GM23338 (cell line): ENCODE measurements at regions not wholly inside any gene's neighbourhood (a gene's known extent, or its start where the extent isn't known, plus 50 kb on each side); places are given as distances from the start of the nearest gene placed in this dataset.

Source experiments
- ATAC-seq: fragments of 200-7000 bp; cut with Tn5 transposase; 3 replicates; pipeline ENCODE4 v1.9.1; 2020
- DNase-seq: peaks from one replicate; pipeline ENCODE4 v3.0.0-alpha.2; 2015; ENCODE audit warnings: low spot score
- H2AFZ ChIP-seq: fragments of 200-600 bp; sonication (generic); 2 replicates; pipeline ENCODE4 v1.8.0; 2016; ENCODE audit warnings: antibody characterized with exemption, mild to moderate bottlenecking, moderate library complexity
- H3F3A ChIP-seq: fragments of 200-600 bp; sonication (generic); replicated peaks from 2 replicates; pipeline ENCODE4 v1.8.0; 2017; ENCODE audit warnings: antibody characterized with exemption, mixed run types, low read depth
- H3K27ac ChIP-seq: fragments of 200-600 bp; sonication (generic); 2 replicates; pipeline ENCODE4 v1.6.1; 2016; ENCODE audit warnings: low read depth
- H3K27me3 ChIP-seq: fragments of 200-600 bp; sonication (generic); 2 replicates; pipeline ENCODE4 v1.8.0; 2016; ENCODE audit warnings: mild to moderate bottlenecking, mixed run types, moderate library complexity; ENCODE audit not compliant: insufficient read depth
- H3K36me3 ChIP-seq: fragments of 200-600 bp; sonication (generic); 2 replicates; pipeline ENCODE4 v1.8.0; 2016; ENCODE audit warnings: mild to moderate bottlenecking; ENCODE audit not compliant: insufficient read depth
- H3K4me1 ChIP-seq: fragments of 200-600 bp; sonication (generic); 2 replicates; pipeline ENCODE4 v1.8.0; 2016; ENCODE audit warnings: mild to moderate bottlenecking, moderate library complexity; ENCODE audit not compliant: insufficient read depth
- H3K4me2 ChIP-seq: fragments of 200-600 bp; sonication (generic); 2 replicates; pipeline ENCODE4 v1.7.1; 2017; ENCODE audit warnings: mixed run types
- H3K4me3 ChIP-seq: fragments of 200-600 bp; sonication (generic); 2 replicates; pipeline ENCODE4 v1.6.1; 2016; ENCODE audit warnings: mixed run types
- H3K79me2 ChIP-seq: fragments of 200-600 bp; sonication (generic); replicated peaks from 2 replicates; pipeline ENCODE4 v1.8.0; 2017; ENCODE audit warnings: mild to moderate bottlenecking; ENCODE audit not compliant: insufficient read depth
- H3K9me2 ChIP-seq: fragments of 200-600 bp; sonication (generic); 2 replicates; pipeline ENCODE4 v1.8.0; 2017; ENCODE audit not compliant: insufficient read depth
- H4K20me1 ChIP-seq: fragments of 200-600 bp; sonication (generic); replicated peaks from 2 replicates; pipeline ENCODE4 v1.8.0; 2017; ENCODE audit warnings: mild to moderate bottlenecking; ENCODE audit not compliant: insufficient read depth
- H3K27ac Mint-ChIP-seq: 2 replicates; pipeline ENCODE4 v1.8.0; 2020; ENCODE audit warnings: inconsistent platforms, mild to moderate bottlenecking, moderate library complexity, mixed read lengths
- H3K27me3 Mint-ChIP-seq: 3 replicates; pipeline ENCODE4 v1.8.0; 2022; ENCODE audit warnings: low read depth, mild to moderate bottlenecking, moderate library complexity, mixed read lengths, inconsistent platforms; ENCODE audit not compliant: insufficient read depth, poor library complexity
- H3K36me3 Mint-ChIP-seq: 3 replicates; pipeline ENCODE4 v1.8.0; 2021; ENCODE audit warnings: low read depth, mild to moderate bottlenecking, inconsistent platforms, moderate library complexity, mixed read lengths
- H3K4me1 Mint-ChIP-seq: 3 replicates; pipeline ENCODE4 v1.8.0; 2020; ENCODE audit warnings: mild to moderate bottlenecking, inconsistent platforms, mixed read lengths
- H3K4me3 Mint-ChIP-seq: 3 replicates; pipeline ENCODE4 v1.8.0; 2021; ENCODE audit warnings: moderate library complexity, mild to moderate bottlenecking, inconsistent platforms, mixed read lengths
- H3K9me3 Mint-ChIP-seq: 3 replicates; pipeline ENCODE4 v1.8.0; 2020; ENCODE audit warnings: moderate library complexity, mild to moderate bottlenecking, inconsistent platforms, mixed read lengths
- ETS1 ChIP-seq: IDR thresholded peaks from 2 replicates; pipeline ENCODE4 v1.6.1; 2016; ENCODE audit warnings: antibody characterized with exemption
- EZH2 ChIP-seq: fragments of 200-600 bp; sonication (generic); IDR thresholded peaks from one replicate; pipeline ENCODE4 v1.8.0; 2017; ENCODE audit warnings: antibody characterized with exemption, mild to moderate bottlenecking, low read depth; ENCODE audit not compliant: unreplicated experiment
- EZH2phosphoT487 ChIP-seq: fragments of 200-600 bp; sonication (generic); IDR thresholded peaks from one replicate; pipeline ENCODE4 v1.8.1; 2018; ENCODE audit warnings: antibody characterized with exemption; ENCODE audit not compliant: unreplicated experiment
- JUNB ChIP-seq: IDR thresholded peaks from one replicate; pipeline ENCODE4 v1.6.1; 2016; ENCODE audit warnings: antibody characterized with exemption; ENCODE audit not compliant: unreplicated experiment
- NANOG ChIP-seq: IDR thresholded peaks from 2 replicates; pipeline ENCODE4 v1.6.1; 2016; ENCODE audit warnings: antibody characterized with exemption, borderline replicate concordance
- POLR2AphosphoS5 ChIP-seq: IDR thresholded peaks from 2 replicates; pipeline ENCODE4 v1.6.1; 2016; ENCODE audit warnings: antibody characterized with exemption, low read depth
- ZNF114 ChIP-seq: fragments of 250-450 bp; sonication (Bioruptor Pico); IDR thresholded peaks from 2 replicates; pipeline ENCODE4 v1.5.0; 2020; ENCODE audit warnings: mild to moderate bottlenecking, moderate library complexity
- ZNF331 ChIP-seq: fragments of 250-450 bp; sonication (Bioruptor Pico); IDR thresholded peaks from 2 replicates; pipeline ENCODE4 v1.5.0; 2020; ENCODE audit warnings: low read depth, mild to moderate bottlenecking, moderate library complexity
- ZNF462 ChIP-seq: fragments of 250-450 bp; sonication (Bioruptor Pico); IDR thresholded peaks from 2 replicates; pipeline ENCODE4 v1.5.0; 2020; ENCODE audit warnings: mild to moderate bottlenecking, moderate library complexity

- no peaks in the 10 kb centered on the region for H3K9me2 ChIP-seq
- Mint-ChIP-seq H3K4me3 (no peak overlapping the region), H3K9me3 (peaks cover 13% of the 10 kb centered on the region; the same call in 2 of the 3 replicates), H3K27me3 (no peaks in the 10 kb centered on the region), H3K4me1 (no peaks in the 10 kb centered on the region), H3K27ac (no peak overlapping the region), H3K36me3 (no peaks in the 10 kb centered on the region)
- TF ChIP-seq JUNB (no peak), NANOG (no peak), EZH2phosphoT487 (no peak), ZNF114 (no peak), POLR2AphosphoS5 (no peak), ZNF331 (CRISPR knock-in tag) (no peak), EZH2 (no peak), ZNF462 (no peak), ETS1 (no peak)
- H3K36me3 ChIP-seq, result no peaks in the 10 kb centered on the region
- no peak overlapping the region for H3K4me2 ChIP-seq
- no peaks in the 10 kb centered on the region for H3K79me2 ChIP-seq
- H3K27me3 ChIP-seq, result no peaks in the 10 kb centered on the region
- 0 out of 2 replicates have a peak overlapping the region, but pooled peaks have one; percentile 29 for H2AFZ ChIP-seq
- ATAC-seq, result no peak
- DNase-seq, result no peak
- no peaks in the 10 kb centered on the region for H4K20me1 ChIP-seq
- H3K4me3 ChIP-seq, result no peak overlapping the region
- no peak overlapping the region for H3K27ac ChIP-seq
- no peaks in the 10 kb centered on the region for H3F3A ChIP-seq
- H3K4me1 ChIP-seq, result no peaks in the 10 kb centered on the region
These were observed 114.5 kb downstream of the SLC25A46 start for GRCh38 chr5:110853267-110853666.
